ENCODE measurements at regions not wholly inside any gene's neighbourhood (a gene's known extent, or its start where the extent isn't known, plus 50 kb on each side); places are given as distances from the start of the nearest gene placed in this dataset.

DNA sequence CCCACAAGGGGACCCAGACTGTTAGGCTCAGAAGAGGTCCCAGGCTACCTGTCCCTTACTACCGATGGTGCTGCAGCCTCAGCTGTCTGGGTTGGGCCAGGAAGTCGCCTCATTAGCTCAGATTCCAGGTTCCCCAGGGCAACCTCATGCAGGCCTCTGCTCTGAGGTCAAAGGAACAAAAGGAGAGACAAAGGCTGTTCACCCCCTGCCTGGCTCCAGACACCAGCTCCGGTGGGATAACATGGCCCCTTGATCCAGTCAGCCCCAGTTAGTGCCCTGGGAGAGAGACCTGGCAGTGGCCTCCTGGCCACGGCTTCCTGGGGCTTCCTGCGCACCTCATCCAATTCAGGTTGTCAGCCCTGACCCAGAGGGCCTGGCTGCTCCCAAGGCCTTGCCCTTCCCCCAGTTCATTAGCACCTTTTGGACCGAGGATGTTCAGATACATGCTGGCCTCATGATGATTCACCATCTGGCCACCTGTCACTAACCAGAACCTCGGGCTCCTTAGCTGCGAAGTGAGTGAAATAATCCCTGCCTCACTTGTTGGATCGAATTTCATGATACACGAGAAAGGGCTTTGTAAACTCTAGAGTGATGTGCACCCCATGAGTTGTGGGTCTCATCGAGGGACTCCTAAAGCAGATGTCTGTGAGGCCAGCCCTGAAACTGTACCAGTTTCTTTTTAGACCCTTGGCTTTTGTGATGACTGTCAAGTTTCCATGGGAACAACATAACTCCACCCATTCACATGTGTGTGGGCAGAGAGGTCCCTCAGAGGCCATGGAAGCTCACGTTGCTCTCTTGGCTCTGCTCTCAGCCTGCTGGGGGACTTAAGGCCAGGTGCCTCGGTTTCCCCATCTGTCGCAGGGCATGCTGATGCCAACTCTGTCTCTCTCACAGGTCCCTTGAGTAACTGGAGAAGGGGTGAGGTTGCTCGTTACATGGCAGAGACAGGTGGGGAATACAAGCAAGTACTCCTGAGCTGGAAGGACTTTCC lies 79.5 kb upstream of the PCBD1 start:
- Histone ChIP-seq H3F3A (ENCODE audit: low read depth) (no peaks in the 10 kb centered on the region), H3K36me3 (ENCODE audit: insufficient read depth, low read length) (no peaks in the 10 kb centered on the region), H3K4me3 (ENCODE audit: low read length, poor library complexity, severe bottlenecking) (no peak overlapping the region), H3K9ac (ENCODE audit: low read depth, low read length, poor library complexity, severe bottlenecking) (no peak overlapping the region), H2AFZ (ENCODE audit: low read length) (no peak overlapping the region), H4K20me1 (ENCODE audit: insufficient read depth, low read length, poor library complexity, severe bottlenecking) (no peaks in the 10 kb centered on the region), H3K4me1 (ENCODE audit: insufficient read depth, low read length, poor library complexity, severe bottlenecking) (no peaks in the 10 kb centered on the region), H3K27me3 (ENCODE audit: insufficient read depth, low read length, poor library complexity, severe bottlenecking) (peaks cover 7% of the 10 kb centered on the region), H3K9me2 (replicated peaks; ENCODE audit: low read depth, low read length) (no peaks in the 10 kb centered on the region), H3K79me2 (ENCODE audit: insufficient read depth, low read length) (no peaks in the 10 kb centered on the region), H3K9me3 (ENCODE audit: insufficient read depth, low read depth, low read length) (0 out of 2 replicates have a peak, but pooled peaks cover 3% of the 10 kb centered on the region), H3K4me2 (ENCODE audit: low read depth, low read length, poor library complexity, severe bottlenecking) (no peak overlapping the region)
- no peak for TF ChIP-seq EZH2phosphoT487 (IDR thresholded peaks at IDR 0.05; ENCODE audit: borderline replicate concordance)
- TF ChIP-seq, protein P1, sequence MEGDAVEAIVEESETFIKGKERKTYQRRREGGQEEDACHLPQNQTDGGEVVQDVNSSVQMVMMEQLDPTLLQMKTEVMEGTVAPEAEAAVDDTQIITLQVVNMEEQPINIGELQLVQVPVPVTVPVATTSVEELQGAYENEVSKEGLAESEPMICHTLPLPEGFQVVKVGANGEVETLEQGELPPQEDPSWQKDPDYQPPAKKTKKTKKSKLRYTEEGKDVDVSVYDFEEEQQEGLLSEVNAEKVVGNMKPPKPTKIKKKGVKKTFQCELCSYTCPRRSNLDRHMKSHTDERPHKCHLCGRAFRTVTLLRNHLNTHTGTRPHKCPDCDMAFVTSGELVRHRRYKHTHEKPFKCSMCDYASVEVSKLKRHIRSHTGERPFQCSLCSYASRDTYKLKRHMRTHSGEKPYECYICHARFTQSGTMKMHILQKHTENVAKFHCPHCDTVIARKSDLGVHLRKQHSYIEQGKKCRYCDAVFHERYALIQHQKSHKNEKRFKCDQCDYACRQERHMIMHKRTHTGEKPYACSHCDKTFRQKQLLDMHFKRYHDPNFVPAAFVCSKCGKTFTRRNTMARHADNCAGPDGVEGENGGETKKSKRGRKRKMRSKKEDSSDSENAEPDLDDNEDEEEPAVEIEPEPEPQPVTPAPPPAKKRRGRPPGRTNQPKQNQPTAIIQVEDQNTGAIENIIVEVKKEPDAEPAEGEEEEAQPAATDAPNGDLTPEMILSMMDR (conservative IDR thresholded peaks at IDR 0.05; ENCODE audit: low read length): no peak

DNA sequence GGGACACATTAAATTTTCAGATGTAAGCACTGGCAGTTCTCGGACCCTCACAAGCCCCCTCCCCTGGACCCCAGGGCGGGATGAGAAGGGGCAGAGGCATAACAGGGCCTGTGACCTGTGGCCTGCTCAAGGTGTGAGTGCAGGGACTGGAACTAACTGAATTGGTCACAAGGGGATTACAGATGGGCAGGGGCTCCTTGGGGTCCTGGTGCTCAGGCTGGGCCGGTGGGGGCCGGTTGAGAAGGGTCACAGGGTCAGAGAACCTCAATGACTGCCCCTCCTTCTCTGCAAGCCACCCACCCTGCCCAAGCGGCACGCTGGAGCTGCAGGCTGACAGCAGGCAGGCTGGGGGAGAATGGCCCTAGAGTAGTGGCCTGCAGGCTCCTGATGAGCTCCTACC lies 80.8 kb upstream of the PCBD1 start:
- H3K36me3 ChIP-seq (ENCODE audit: insufficient read depth, low read length): no peaks in the 10 kb centered on the region
- no peaks in the 10 kb centered on the region for H3K9me2 ChIP-seq (replicated peaks; ENCODE audit: low read depth, low read length)
- H3K4me3 ChIP-seq (ENCODE audit: low read length, poor library complexity, severe bottlenecking): no peak overlapping the region
- peaks cover 7% of the 10 kb centered on the region for H3K27me3 ChIP-seq (ENCODE audit: insufficient read depth, low read length, poor library complexity, severe bottlenecking)
- TF ChIP-seq, protein P1 (conservative IDR thresholded peaks at IDR 0.05; ENCODE audit: low read length): no peak
- TF ChIP-seq EZH2phosphoT487 (IDR thresholded peaks at IDR 0.05; ENCODE audit: borderline replicate concordance): no peak
- H2AFZ ChIP-seq (ENCODE audit: low read length): no peak overlapping the region
- no peaks in the 10 kb centered on the region for H3K79me2 ChIP-seq (ENCODE audit: insufficient read depth, low read length)
- 0 out of 2 replicates have a peak, but pooled peaks cover 3% of the 10 kb centered on the region for H3K9me3 ChIP-seq (ENCODE audit: insufficient read depth, low read depth, low read length)
- no peaks in the 10 kb centered on the region for H3F3A ChIP-seq (ENCODE audit: low read depth)
- H3K9ac ChIP-seq (ENCODE audit: low read depth, low read length, poor library complexity, severe bottlenecking): no peak overlapping the region
- H4K20me1 ChIP-seq (ENCODE audit: insufficient read depth, low read length, poor library complexity, severe bottlenecking): no peaks in the 10 kb centered on the region
- H3K4me1 ChIP-seq (ENCODE audit: insufficient read depth, low read length, poor library complexity, severe bottlenecking): no peaks in the 10 kb centered on the region
- no peak overlapping the region for H3K4me2 ChIP-seq (ENCODE audit: low read depth, low read length, poor library complexity, severe bottlenecking)

DNA sequence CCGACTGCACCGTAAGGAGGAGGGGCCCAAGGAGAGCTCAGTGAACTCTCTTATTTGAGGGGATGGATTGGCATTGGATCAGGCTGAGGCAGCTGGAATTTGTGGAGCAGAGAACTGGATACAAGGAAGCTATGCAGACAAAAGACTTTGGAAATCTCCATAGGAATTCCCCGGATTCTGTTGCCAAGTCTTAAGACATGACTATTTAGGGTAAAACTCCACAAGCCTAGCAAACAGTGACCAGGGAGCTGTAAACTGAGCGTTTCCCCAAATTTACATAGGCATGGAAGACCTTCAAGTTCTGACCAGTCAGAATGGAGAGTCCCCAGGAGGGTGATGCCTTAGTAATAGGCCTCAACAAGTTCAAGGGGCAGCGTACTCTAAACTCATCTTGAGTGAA lies 82.5 kb upstream of the PCBD1 start:
- Histone ChIP-seq H3K9ac (ENCODE audit: low read depth, low read length, poor library complexity, severe bottlenecking) (no peak overlapping the region), H3K9me3 (ENCODE audit: insufficient read depth, low read depth, low read length) (0 out of 2 replicates have a peak, but pooled peaks cover 3% of the 10 kb centered on the region), H3K4me2 (ENCODE audit: low read depth, low read length, poor library complexity, severe bottlenecking) (no peak overlapping the region), H3K36me3 (ENCODE audit: insufficient read depth, low read length) (no peaks in the 10 kb centered on the region), H3F3A (ENCODE audit: low read depth) (no peaks in the 10 kb centered on the region), H3K4me1 (ENCODE audit: insufficient read depth, low read length, poor library complexity, severe bottlenecking) (no peaks in the 10 kb centered on the region), H3K9me2 (replicated peaks; ENCODE audit: low read depth, low read length) (no peaks in the 10 kb centered on the region), H3K27me3 (ENCODE audit: insufficient read depth, low read length, poor library complexity, severe bottlenecking) (peaks cover 7% of the 10 kb centered on the region), H3K79me2 (ENCODE audit: insufficient read depth, low read length) (no peaks in the 10 kb centered on the region), H3K4me3 (ENCODE audit: low read length, poor library complexity, severe bottlenecking) (no peak overlapping the region), H2AFZ (ENCODE audit: low read length) (no peak overlapping the region), H4K20me1 (ENCODE audit: insufficient read depth, low read length, poor library complexity, severe bottlenecking) (no peaks in the 10 kb centered on the region)
- TF ChIP-seq EZH2phosphoT487 (IDR thresholded peaks at IDR 0.05; ENCODE audit: borderline replicate concordance): no peak
- TF ChIP-seq, protein P1 (conservative IDR thresholded peaks at IDR 0.05; ENCODE audit: low read length): no peak

Data from Loucy (cell line).